ENCODE measurements at regions not wholly inside any gene's neighbourhood (a gene's known extent, or its start where the extent isn't known, plus 50 kb on each side); places are given as distances from the start of the nearest gene placed in this dataset.

DNA sequence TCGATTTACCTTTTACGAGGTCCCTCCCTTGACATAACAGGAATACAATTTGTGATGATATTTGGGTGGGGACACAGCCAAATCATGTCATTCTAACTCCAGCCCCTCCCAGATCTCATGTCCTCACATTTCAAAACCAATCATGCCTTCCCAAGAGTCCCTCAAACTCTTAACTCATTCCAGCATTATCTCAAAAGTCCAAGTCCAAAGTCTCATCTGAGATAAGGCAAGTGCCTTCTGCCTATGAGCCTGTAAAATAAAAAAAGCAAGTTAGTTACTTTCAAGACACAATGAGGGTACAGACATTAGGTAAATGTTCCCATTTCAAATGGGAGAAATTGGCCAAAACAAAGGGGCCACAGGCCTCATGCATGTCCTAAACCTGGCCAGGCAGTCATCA lies 381.1 kb downstream of the PIK3C3 start:
- TF ChIP-seq, protein P1, sequence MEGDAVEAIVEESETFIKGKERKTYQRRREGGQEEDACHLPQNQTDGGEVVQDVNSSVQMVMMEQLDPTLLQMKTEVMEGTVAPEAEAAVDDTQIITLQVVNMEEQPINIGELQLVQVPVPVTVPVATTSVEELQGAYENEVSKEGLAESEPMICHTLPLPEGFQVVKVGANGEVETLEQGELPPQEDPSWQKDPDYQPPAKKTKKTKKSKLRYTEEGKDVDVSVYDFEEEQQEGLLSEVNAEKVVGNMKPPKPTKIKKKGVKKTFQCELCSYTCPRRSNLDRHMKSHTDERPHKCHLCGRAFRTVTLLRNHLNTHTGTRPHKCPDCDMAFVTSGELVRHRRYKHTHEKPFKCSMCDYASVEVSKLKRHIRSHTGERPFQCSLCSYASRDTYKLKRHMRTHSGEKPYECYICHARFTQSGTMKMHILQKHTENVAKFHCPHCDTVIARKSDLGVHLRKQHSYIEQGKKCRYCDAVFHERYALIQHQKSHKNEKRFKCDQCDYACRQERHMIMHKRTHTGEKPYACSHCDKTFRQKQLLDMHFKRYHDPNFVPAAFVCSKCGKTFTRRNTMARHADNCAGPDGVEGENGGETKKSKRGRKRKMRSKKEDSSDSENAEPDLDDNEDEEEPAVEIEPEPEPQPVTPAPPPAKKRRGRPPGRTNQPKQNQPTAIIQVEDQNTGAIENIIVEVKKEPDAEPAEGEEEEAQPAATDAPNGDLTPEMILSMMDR (conservative IDR thresholded peaks at IDR 0.05), result no peak
- no peak for TF ChIP-seq ZFX (IDR thresholded peaks at IDR 0.05)

Data from C4-2B (cell line).